ENCODE measurements at regions not wholly inside any gene's neighbourhood (a gene's known extent, or its start where the extent isn't known, plus 50 kb on each side); places are given as distances from the start of the nearest gene placed in this dataset.
"Not testable (repeated sequence)": the region's sequence is repeated elsewhere in the genome, so short reads cannot be mapped to it uniquely, and the experiment has no call there.

DNA sequence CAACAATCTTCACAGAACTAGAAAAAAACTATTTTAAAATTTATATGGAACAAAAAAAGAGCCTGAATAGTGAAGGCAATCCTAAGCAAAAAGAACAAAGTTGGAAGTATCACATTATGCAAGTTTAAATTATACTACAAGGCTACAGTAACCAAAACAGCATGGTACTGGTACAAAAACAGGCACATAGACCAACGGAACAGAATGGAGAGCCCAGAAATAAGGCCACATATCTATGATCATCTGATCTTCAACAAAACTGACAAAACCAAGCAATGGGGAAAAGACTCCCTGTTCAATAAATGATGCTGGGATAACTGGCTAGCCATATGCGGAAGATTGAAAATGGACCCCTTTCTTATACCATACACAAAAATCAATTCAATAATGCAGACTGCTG is 74.4 kb upstream of the RTN4 start:
- intact Hi-C loops (cut with micrococcal nuclease); DNase-seq: not testable (repeated sequence)

DNA sequence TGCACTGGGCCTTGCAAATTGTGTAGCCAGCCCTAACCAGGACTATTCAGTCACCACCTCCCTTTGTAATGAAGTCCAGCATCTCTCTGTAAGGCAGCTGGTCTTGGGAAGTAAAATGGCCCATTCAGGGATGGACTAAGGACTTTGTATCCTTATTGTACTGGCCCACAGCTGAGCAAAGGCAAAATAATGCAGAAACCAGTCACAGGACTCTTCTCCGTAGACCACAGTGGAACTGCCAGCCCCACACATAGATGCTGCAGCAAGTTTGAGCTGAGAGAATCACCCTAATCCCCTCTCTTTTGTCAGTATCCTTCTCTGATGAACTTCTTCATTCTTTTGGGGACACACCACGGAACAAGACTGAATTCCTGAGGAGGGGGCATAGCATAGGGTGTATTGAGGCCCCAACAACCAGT is 73.6 kb upstream of the RTN4 start:
- ATAC-seq: no peak
- intact Hi-C loops (cut with micrococcal nuclease): no loop called here
- DNase-seq: no peak

More for the DNA sequence above, 74.4 kb upstream of the RTN4 start:
- ATAC-seq: not testable (repeated sequence)

DNA sequence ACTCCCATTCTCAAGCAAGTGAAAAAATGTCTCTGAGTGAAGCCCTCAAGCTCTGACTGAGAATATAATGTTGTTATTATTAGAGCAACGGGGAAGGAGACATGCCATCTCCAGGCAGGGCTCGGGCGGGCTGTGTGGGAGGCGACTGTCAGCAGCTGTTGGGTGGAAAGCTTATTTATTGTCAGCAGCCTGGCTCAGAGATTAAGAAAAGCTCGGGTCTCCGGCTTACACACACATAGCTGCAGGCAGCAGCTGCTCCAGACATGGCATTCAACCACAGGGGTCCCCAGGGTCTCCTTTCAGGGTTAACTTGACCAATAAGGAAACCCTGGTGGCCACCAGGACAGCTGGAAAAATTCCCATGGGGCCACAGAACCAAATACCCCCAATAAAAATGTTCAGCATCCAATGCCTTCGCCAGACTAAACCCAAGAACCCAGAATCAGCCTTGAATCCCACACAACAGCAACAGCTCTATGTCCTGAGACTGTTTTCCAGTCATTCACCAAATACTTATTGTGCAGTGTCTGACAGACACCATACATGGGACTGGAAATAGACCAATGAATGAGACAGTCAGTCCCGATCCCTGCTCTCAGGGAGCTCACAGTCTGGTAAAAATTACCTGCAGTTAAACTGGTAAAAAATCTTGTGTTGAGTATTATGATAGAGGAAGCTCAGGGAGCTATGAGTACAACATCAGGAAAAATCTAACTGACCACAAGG is 70.5 kb upstream of the RTN4 start:
- ATAC-seq: peak; percentile 91
- intact Hi-C loops (cut with micrococcal nuclease): no loop called here
- peak; percentile 74 for DNase-seq

DNA sequence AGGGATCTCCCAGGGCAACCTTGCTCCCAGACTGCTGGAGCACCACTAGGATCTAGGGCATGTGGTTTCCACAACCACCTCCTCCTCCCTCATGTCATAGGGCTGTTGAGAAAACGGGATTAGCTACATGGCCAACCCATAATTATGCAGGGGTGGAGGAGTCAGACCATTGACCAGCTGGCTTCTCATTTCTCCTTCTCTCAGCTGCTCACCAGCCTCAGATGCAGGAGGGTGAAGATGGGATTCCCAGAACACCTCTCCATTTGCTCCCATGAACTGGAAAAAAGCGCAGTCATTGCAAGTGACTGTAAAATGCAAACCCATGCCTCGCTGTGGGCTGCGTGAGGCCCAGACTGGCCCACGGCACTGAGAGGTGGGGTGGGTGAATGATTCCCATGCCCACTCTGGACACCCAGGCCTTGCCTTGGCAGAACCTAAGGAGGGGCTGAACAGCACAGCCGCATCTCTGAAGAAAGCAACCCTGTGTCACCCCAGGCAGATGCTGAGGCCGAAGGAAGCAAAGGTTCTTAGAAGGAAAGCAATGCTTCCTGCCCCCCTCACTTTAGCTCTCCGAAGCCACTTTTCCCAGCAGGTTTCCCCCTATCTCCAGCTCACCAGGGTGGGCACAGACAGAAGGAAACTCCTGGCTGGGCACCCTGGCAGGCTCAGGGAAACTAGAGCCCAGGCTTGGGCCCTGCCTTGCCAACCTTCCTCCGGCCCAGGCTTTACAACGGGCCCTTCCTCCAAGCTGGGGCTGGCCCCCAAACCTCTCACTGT is 69.6 kb upstream of the RTN4 start:
- peak; percentile 62 for ATAC-seq
- intact Hi-C loops (cut with micrococcal nuclease): no loop called here

DNA sequence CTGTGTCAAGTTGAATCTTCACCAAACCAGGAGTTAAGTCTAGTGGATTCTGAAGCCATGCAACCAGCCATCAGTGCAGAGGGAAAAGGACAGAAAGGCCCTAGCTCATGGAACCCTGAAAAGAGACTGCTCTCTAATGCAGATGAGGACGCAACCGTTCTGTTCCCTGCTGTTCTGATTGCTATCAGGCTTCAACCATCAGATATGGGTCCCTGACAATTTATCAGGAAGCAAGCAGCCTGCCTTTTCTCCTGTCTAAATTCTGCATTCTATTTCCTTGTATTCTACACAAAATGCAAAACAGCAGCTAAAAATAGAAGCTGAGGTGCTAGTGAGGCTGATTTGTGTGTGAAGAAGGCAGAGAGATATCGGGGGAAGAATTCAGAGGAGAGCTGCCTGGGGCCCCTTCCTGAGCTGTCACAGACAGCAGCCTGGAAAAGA is 68.4 kb upstream of the RTN4 start:
- intact Hi-C loops (cut with micrococcal nuclease): no loop called here
- DNase-seq (no peak), ATAC-seq (no peak)

More for the DNA sequence above, 69.6 kb upstream of the RTN4 start:
- DNase-seq: no peak

DNA sequence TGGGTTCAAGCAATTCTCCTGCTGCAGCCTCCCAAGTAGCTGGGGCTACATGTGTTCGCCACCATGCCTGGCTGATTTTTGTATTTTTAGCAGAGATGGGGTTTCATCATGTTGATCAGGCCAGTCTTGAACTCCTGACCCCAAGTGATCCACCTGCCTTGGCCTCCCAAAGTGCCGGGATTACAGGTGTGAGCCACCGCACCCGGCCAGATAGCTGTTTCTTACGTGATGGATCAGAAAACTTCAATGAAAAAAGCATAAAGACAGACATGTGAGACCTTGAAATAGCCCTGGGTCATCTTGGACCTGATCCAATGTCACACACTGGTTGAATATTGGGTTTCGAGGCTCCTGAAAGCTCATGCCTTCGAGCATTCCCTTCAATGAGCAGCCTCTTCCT is 66.7 kb upstream of the RTN4 start:
- intact Hi-C loops (cut with micrococcal nuclease): no loop called here
- DNase-seq: no peak
- no peak for ATAC-seq

DNA sequence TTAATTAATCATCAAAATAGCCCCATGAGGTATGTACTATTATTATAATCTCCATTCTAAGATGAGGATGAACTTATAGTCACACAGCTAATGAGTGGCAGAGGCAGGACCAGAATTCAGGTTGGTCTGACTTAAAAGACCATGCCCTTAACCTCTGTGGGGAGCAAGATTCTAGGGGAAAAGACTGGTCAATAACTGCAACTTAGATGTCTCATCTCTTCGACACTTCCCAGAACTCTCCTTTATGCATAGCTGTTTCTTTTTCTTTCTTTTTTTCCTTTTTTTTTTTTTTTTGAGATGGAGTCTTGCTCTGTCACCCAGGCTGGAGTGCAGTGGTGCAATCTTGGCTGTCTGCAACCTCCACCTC is 66.3 kb upstream of the RTN4 start:
- no peak for DNase-seq
- ATAC-seq: no peak
- intact Hi-C loops (cut with micrococcal nuclease): no loop called here

DNA sequence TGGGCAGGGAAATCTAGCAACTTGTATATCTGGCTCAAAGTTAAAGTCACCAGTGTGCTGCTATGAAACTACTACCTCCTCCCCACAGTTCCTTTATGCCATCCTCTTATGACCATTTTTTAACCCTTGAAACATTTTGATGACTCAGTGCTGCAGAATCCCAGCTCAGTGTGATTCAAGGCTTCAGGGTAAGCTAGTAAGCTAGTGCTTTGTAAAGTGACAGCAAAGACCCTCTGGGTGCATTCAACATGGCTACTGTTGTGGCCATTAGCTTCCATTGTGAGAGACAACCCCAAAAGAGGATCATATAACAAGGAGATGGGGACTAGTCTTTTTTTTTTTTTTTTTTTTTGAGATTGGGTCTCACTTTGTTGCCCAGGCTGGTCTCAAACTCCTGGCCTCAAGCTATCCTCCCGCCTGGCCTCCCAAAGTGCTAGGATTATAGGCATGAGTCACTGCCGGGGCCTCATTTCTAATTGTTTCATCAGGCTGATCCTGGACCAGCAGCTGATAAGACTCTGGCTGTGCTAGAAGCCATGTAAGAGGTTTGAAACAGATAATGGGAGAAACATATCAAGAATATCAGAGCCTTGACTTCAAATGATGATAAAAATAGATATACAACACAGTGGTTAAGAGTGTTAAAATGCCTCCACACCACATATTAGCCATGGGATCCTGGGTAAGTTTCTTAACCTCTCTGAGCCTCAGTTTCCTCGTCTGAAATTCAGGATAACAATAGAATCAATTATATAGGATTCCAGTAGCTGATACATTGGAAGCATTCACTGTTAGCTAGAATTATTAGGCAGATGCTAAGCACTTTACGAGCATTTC is 65.7 kb upstream of the RTN4 start:
- ATAC-seq: no peak
- intact Hi-C loops (cut with micrococcal nuclease): no loop called here
- no peak for DNase-seq

DNA sequence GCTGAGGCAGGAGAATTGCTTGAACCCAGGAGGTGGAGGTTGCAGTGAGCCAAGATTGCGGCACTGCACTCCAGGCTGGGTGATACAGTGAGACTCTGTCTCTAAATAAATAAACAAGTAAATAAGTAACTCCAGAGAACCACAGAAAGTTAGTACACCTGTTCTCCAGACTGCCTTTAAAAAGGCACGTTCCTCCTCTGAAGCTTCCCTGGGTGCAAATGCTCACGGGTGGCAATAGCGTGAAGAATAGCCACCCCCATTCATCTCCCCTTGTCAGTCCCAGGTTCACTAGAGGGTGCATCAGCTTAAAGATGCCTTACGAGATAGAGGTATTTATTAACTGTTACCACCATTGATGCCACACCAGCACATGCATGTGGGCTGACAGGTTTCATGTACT is 64.3 kb upstream of the RTN4 start:
- DNase-seq (no peak), ATAC-seq (no peak)
- intact Hi-C loops (cut with micrococcal nuclease): no loop called here

DNA sequence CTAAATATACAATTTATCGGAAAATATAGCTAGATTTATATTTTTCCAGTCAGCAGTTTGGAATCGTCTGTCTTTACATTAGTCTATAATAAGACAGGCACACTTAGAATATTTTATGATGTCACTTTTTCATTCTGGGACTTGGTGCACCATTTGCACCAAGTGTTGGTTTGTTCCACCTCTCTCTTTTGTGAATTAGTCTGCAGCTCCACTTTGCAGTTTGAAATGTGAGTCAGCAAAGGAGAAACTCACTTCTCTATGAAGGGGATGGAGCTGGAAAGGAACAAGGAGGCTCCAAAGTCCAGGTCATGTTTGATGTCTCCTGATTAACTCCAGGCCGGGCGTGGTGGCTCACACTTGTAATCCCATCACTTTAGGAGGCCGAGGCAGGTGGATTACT is 63.8 kb upstream of the RTN4 start:
- ATAC-seq: no peak
- no peak for DNase-seq
- intact Hi-C loops (cut with micrococcal nuclease): no loop called here

DNA sequence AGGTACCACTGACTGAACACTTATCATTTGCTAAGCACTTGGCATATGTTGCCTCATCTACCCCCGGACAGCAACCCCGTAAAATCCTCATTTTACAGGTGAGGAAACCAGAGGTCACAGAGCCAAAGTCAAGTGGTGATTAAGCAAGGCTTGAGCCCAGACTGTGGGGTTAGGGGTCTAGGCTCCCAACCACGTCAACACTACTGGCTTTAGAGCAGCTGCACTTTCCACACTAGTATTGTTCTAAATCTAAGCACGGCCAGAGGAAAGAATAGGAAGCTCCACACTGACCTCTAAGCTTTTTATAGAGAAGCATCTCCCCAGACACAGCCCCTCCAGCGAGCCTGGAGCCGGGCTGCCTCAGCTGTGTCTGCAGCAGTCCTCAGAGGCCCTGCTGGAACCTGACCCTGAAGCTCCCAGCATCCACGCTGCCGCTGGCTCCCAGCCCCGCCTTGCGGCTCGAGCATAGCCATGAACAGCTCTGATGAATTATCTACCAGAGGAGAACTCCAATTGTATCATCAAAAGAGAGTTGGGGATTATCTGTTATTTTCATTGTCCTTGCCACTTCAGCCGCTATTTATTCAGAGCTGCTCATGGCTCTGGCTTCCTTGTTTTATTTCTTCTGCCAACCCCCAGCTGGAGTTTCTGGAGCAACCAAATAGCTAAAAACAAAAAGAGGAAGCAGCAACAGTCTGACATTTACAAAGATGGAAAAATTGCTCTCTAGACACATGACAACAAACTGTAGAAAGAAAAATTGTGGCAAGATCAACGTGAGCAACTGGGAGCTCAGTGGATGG is 62.2 kb upstream of the RTN4 start:
- peak; percentile 96 for ATAC-seq
- peak; percentile 91 for DNase-seq
- intact Hi-C loops (cut with micrococcal nuclease): no loop called here

DNA sequence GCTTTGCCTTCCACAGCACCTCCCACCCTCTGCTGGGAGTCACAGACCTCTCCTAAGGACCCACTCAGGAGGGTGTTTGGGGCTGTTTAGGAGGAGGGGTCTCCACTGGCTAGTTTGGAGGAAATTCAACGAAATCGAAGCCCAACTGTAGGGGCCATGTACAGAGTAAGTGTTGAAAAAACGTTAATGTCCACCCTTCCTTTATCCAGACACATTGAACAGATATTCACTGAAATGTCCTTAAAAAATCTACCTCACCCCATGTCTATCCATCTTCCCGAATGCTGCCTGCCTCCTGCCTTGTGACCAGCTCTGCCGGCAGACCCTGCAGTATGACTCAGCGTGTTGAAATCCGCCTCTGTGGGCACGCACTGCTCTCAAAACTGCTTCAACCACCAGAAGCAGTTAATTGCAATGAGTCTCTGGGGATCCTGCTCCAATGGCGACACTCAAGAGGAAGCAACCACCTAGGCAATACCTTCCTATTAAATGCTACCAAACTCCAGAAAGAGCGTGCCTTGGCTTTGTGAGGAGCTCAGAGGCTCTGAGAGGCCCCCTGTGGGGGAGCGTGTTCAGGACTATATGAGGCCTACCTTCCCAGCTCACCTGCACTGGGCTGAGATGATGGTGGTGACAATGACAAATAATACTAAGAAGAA is 61.4 kb upstream of the RTN4 start:
- ATAC-seq (peak; percentile 69), DNase-seq (peak; percentile 44)
- intact Hi-C loops (cut with micrococcal nuclease): no loop called here

DNA sequence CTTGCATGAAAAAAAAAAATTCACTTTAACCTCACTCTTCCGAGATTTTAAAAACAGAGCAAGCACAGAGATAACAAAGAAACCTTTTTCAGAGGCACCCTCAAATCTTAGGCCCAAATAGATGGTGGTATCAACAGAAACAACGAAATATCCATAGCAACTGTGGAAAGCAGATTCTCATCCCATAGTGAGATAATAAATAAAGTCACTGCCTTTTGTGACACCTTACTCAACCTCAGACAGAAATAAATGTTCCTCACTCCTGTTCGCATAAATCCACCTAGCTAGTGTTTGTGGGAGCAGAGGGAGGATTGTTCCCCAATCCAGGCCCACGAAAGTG is 60.9 kb upstream of the RTN4 start:
- DNase-seq (no peak), ATAC-seq (no peak)
- intact Hi-C loops (cut with micrococcal nuclease): no loop called here

DNA sequence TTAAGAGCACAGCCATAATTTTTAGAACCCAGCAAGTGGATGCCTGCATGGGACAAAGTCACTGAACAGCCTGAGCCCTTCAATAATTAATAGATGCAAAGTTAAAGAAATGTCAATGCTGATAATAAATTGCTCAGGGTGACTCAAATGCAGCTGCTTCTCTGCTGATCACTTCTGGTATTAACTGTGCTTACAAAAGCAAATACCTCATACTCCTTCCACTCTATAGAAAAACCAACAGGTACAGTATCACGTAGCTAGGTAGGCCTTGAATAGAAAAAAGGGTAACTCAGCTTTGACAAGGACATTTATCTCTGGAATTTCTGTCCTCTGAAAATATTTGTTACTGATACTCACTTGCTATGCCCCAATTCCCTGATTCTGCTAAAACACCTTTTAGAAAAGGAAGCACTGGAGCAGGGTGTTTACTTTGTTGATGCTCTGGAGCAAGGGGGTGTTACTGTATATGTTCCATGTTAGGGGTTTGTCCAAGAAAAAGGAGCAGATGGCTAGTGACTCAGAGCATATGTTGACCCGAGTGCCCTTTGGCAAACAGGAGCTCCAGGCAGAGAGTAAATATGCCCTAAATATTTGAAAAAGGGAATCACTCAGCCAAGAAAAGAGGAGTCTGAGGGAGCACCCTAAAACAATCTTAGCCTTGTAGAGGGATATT is 59.1 kb upstream of the RTN4 start:
- no peak for DNase-seq
- no peak for ATAC-seq
- intact Hi-C loops (cut with micrococcal nuclease): no loop called here

DNA sequence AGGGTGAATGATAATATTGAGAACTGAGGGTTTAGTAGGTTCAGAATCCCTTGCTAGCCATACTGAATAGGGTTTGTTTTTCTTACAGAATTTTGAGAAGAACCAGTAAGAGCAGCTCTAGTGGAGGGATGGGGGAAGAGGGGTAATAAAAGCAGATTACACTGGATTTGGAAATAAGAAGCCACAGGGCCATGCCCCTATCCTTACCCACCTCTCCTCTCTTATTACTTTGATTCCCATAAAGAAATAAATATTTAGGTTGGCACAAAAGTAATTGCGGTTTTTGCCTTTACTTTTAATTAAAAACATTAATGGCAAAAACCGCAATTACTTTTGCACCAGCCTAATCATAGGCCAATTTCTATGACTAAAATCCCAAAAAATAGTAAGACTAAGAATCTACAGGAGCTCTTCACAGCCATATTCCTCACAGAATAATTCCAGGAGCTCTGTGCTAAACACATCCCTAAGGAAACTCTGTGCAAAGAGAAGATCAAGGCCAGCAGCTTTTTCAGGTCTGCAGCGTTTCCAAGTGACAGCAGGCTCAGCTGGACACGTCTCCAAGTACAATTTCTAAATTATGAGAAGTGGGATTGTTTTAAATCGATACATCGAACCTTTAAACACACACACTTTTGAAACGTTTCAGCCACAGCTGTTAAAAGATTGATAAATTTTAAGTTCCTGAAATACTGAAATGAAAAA is 58.4 kb upstream of the RTN4 start:
- DNase-seq (no peak), ATAC-seq (no peak)
- intact Hi-C loops (cut with micrococcal nuclease): no loop called here

DNA sequence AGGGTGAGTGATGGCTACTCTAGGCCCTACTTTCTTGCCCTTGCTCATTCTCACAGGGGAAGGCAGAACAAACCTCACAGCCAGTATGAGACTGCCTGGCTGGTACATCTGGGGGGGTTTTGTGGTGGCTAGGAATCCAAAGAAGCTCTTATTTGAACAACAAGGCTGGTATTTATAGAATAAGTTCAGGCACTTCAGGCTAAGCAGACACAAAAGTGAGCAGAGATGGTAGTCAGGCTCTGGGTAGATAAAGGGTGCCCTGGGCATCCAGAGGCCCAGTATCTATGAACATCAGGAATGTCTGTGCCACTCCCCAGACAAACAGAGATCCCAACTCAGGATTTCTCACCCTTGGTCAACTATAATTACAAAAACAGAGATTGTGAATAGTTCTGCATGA is 57.2 kb upstream of the RTN4 start:
- intact Hi-C loops (cut with micrococcal nuclease): no loop called here
- DNase-seq: no peak
- ATAC-seq: no peak

DNA sequence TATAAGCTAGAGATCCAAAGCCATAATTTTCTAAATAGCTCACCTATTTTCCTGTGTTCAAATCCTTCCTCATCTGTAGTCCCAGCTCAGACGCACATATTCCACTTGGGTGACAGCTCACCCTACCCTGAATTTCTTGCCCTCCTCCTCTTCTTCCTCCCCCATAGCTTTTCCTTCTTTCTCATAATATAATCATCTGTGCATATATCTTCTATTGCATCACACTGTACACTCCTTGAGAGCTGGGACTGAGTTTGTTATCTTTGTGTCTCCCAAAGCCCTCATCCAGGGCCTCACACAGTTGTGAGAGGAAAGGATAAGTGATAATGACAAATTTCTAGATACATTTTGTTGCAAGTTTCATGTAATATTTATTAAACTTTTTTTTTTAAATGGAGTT is 55.9 kb upstream of the RTN4 start:
- ATAC-seq (no peak), DNase-seq (no peak)
- intact Hi-C loops (cut with micrococcal nuclease): no loop called here

DNA sequence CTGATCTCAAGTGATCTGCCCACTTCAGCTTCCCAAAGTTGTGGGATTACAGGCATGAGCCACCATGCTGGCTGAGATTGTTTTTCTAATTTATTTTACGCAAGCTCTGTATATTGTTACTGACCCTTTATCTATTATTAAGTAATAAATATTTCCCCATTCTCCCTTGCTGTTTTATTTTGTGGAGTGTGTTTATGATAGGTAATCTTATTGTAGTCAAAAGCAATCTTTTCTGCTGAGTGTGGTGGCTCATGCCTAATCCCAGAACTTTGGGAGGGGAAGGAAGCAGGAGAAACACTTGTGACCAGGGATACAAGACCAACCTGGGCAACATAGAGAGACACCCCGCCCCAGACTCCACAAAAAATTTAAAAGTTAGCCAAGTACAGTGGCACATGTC is 55.2 kb upstream of the RTN4 start:
- ATAC-seq (no peak), DNase-seq (no peak)
- intact Hi-C loops (cut with micrococcal nuclease): no loop called here
